Cardiac muscle cell (in vitro differentiated cells and primary cell): ENCODE measurements at regions not wholly inside any gene's neighbourhood (a gene's known extent, or its start where the extent isn't known, plus 50 kb on each side); places are given as distances from the start of the nearest gene placed in this dataset.

Experiments
- DNase-seq, 2 donors: peaks; one replicate each; pipeline versions ENCODE4 v3.0.0 to v3.0.0-alpha.2; 2010 to 2017; ENCODE audit warnings: low read depth in 1 of 2, low spot score in 1 of 2
- H3K27ac ChIP-seq: fragments of 200-600 bp; sonication (generic); 2 replicates; pipeline ENCODE4 v1.5.1; 2016
- H3K27me3 ChIP-seq: fragments of 200-600 bp; sonication (generic); 2 replicates; pipeline ENCODE4 v1.6.0; 2016; ENCODE audit warnings: control low read depth
- H3K36me3 ChIP-seq: fragments of 200-600 bp; sonication (generic); 2 replicates; pipeline ENCODE4 v1.5.1; 2016; ENCODE audit warnings: control low read depth
- H3K4me1 ChIP-seq: fragments of 200-600 bp; sonication (generic); 2 replicates; pipeline ENCODE4 v1.8.1; 2017; ENCODE audit warnings: low read depth, mild to moderate bottlenecking, mixed run types
- H3K4me3 ChIP-seq: fragments of 200-600 bp; sonication (generic); 2 replicates; pipeline ENCODE4 v1.5.1; 2016; ENCODE audit warnings: mild to moderate bottlenecking
- H3K9me3 ChIP-seq: fragments of 200-600 bp; sonication (generic); 2 replicates; pipeline ENCODE4 v1.5.1; 2017; ENCODE audit warnings: low read depth, mild to moderate bottlenecking, control low read depth
- CTCF ChIP-seq: IDR thresholded peaks from 2 replicates; pipeline ENCODE4 v1.5.1; 2012; ENCODE audit warnings: low read depth, mild to moderate bottlenecking, low read length

GRCh38 chr2:128545085-128545484 is 226.4 kb upstream of the HS6ST1 start:
- no peak for TF ChIP-seq CTCF
- H3K4me3 ChIP-seq: no peak overlapping the region

GRCh38 chr2:128545829-128546228 is 227.2 kb upstream of the HS6ST1 start:
- DNase-seq: no peak
- no peaks in the 10 kb centered on the region for H3K27me3 ChIP-seq
- H3K4me1 ChIP-seq: no peaks in the 10 kb centered on the region
- H3K4me3 ChIP-seq: no peak overlapping the region
- no peak overlapping the region for H3K27ac ChIP-seq
- no peaks in the 10 kb centered on the region for H3K36me3 ChIP-seq
- TF ChIP-seq CTCF: no peak
- no peaks in the 10 kb centered on the region for H3K9me3 ChIP-seq

More at GRCh38 chr2:128545085-128545484, 226.4 kb upstream of the HS6ST1 start:
- H3K4me1 ChIP-seq: no peaks in the 10 kb centered on the region
- no peak overlapping the region for H3K27ac ChIP-seq
- H3K27me3 ChIP-seq: no peaks in the 10 kb centered on the region
- no peaks in the 10 kb centered on the region for H3K36me3 ChIP-seq
- H3K9me3 ChIP-seq: no peaks in the 10 kb centered on the region
- no peak for DNase-seq

- TF ChIP-seq CTCF: no peak
- Histone ChIP-seq H3K9me3 (no peaks in the 10 kb centered on the region), H3K27ac (no peak overlapping the region), H3K4me1 (no peaks in the 10 kb centered on the region), H3K4me3 (no peak overlapping the region), H3K27me3 (no peaks in the 10 kb centered on the region), H3K36me3 (no peaks in the 10 kb centered on the region)
- DNase-seq: no peak
These were observed 229.0 kb upstream of the HS6ST1 start for GRCh38 chr2:128547667-128548066.

GRCh38 chr2:128548461-128548891 is 229.8 kb upstream of the HS6ST1 start:
- no peaks in the 10 kb centered on the region for H3K4me1 ChIP-seq
- no peaks in the 10 kb centered on the region for H3K9me3 ChIP-seq
- DNase-seq: no peak
- no peaks in the 10 kb centered on the region for H3K27me3 ChIP-seq
- no peak overlapping the region for H3K27ac ChIP-seq
- TF ChIP-seq CTCF: no peak
- H3K36me3 ChIP-seq: no peaks in the 10 kb centered on the region
- no peak overlapping the region for H3K4me3 ChIP-seq

- Histone ChIP-seq H3K36me3 (no peaks in the 10 kb centered on the region), H3K27ac (no peak overlapping the region), H3K4me3 (no peak overlapping the region), H3K9me3 (no peaks in the 10 kb centered on the region), H3K4me1 (no peaks in the 10 kb centered on the region), H3K27me3 (no peaks in the 10 kb centered on the region)
- TF ChIP-seq CTCF: no peak
- no peak for DNase-seq
These were observed 230.4 kb upstream of the HS6ST1 start for GRCh38 chr2:128549094-128549493.
